ENCODE measurements at regions not wholly inside any gene's neighbourhood (a gene's known extent, or its start where the extent isn't known, plus 50 kb on each side); places are given as distances from the start of the nearest gene placed in this dataset.

- DNase-seq (ENCODE audit: low read depth) = no peak
- no peak for TF ChIP-seq CTCF (IDR thresholded peaks at IDR 0.05; ENCODE audit: insufficient read depth, low read depth, low read length)
- H3K4me3 ChIP-seq (ENCODE audit: low read depth, low read length) = no peak overlapping the region
Observed at GRCh38 chr7:28310460-28310848, 101.9 kb upstream of the CREB5 start.

DNA sequence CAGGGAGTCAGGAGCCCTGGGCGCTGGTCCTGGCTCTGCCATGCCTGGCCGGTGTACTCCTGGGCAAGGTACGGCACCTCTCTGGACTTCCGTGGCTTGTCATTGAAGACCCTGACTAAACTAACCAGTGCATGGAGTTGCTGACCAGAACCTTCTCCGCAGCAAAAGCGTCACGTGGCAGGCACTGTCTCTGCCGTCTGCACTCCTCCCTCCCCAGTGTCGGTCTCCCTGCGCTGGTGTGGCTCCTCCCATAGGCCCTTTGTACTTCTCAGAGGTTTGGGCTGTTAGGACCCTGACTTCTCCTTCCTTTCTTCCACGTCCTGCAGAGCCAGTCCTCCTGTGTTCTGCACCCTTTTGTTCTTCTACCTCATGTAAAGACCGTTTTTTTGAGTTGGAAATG, 100.6 kb upstream of the CREB5 start:
- no peak overlapping the region for H3K4me3 ChIP-seq (ENCODE audit: low read depth, low read length)
- no peak for DNase-seq (ENCODE audit: low read depth)
- TF ChIP-seq CTCF (IDR thresholded peaks at IDR 0.05; ENCODE audit: insufficient read depth, low read depth, low read length) = no peak

- no peak for TF ChIP-seq CTCF (IDR thresholded peaks at IDR 0.05; ENCODE audit: insufficient read depth, low read depth, low read length)
- no peak for DNase-seq (ENCODE audit: low read depth)
Observed at GRCh38 chr7:28312948-28313347, 99.4 kb upstream of the CREB5 start.

DNA sequence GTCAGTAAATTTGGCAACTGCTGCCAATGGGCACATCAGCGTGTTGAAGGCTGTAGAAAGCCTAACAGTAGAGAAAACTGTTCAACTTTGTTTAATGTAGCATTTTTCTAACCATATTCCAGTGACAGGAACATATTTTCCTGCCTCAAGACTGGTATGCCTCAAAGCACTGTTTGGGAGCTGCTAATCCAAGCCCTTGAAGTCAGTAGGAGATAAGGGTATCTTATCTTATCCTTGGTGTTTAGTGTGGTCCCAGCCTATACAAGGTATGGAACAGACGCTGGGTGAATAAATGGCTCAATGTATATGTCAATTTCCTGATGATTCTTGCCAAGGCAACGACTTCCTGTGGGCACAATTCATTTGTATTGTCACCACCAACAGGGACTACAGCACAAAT, 97.5 kb upstream of the CREB5 start:
- no peak overlapping the region for H3K4me3 ChIP-seq (ENCODE audit: low read depth, low read length)
- no peak for DNase-seq (ENCODE audit: low read depth)
- no peak for TF ChIP-seq CTCF (IDR thresholded peaks at IDR 0.05; ENCODE audit: insufficient read depth, low read depth, low read length)

More at GRCh38 chr7:28312948-28313347, 99.4 kb upstream of the CREB5 start:
- H3K4me3 ChIP-seq (ENCODE audit: low read depth, low read length) = no peak overlapping the region

GRCh38 chr7:28315565-28316410, 96.5 kb upstream of the CREB5 start:
- peak; percentile 44 for DNase-seq (ENCODE audit: low read depth)
- H3K4me3 ChIP-seq (ENCODE audit: low read depth, low read length) = no peak overlapping the region
- TF ChIP-seq CTCF (IDR thresholded peaks at IDR 0.05; ENCODE audit: insufficient read depth, low read depth, low read length) = no peak

GRCh38 chr7:28316489-28316888, 95.8 kb upstream of the CREB5 start:
- H3K4me3 ChIP-seq (ENCODE audit: low read depth, low read length) = no peak overlapping the region
- DNase-seq (ENCODE audit: low read depth) = no peak
- TF ChIP-seq CTCF (IDR thresholded peaks at IDR 0.05; ENCODE audit: insufficient read depth, low read depth, low read length) = no peak
